CD14-positive monocyte (primary cell): ENCODE measurements at regions not wholly inside any gene's neighbourhood (a gene's known extent, or its start where the extent isn't known, plus 50 kb on each side); places are given as distances from the start of the nearest gene placed in this dataset.

ENCODE experiments used
- DNase-seq, 3 donors: peaks; one replicate each; pipeline ENCODE4 v3.0.0-alpha.2; 2011 to 2022
- H2AFZ ChIP-seq: 2 replicates; pipeline ENCODE4 v1.6.0; 2012; ENCODE audit warnings: mild to moderate bottlenecking, low read depth, low read length, inconsistent platforms; ENCODE audit not compliant: insufficient read depth, poor library complexity, severe bottlenecking
- H3K27ac ChIP-seq, 2 donors: 1 replicate in 1 of 2; 2 replicates in 1 of 2; pipeline ENCODE4 v1.5.1; 2012 to 2013; ENCODE audit warnings: low read length in 2 of 2, control low read depth in 1 of 2, inconsistent platforms in 1 of 2, low read depth in 1 of 2, mild to moderate bottlenecking in 1 of 2
- H3K27me3 ChIP-seq, 2 donors: one replicate each; pipeline versions ENCODE4 v1.6.0 to v1.6.1; 2011 to 2013; ENCODE audit warnings: low read length in 2 of 2; ENCODE audit not compliant: control insufficient read depth in 2 of 2, insufficient read depth in 2 of 2
- H3K36me3 ChIP-seq, 2 donors: replicated peaks in 1 of 2; 1 replicate in 1 of 2; 2 replicates in 1 of 2; pipeline versions ENCODE4 v1.5.1 to v1.6.1; 2012 to 2013; ENCODE audit warnings: low read length in 2 of 2, control low read depth in 1 of 2, inconsistent platforms in 1 of 2, mild to moderate bottlenecking in 1 of 2; ENCODE audit not compliant: insufficient read depth in 2 of 2, control insufficient read depth in 1 of 2
- H3K4me1 ChIP-seq, 2 donors: 1 replicate in 1 of 2; 2 replicates in 1 of 2; pipeline versions ENCODE4 v1.5.1 to v1.6.1; 2012 to 2013; ENCODE audit warnings: low read length in 2 of 2, control low read depth in 1 of 2, inconsistent platforms in 1 of 2, mild to moderate bottlenecking in 1 of 2, moderate library complexity in 1 of 2; ENCODE audit not compliant: insufficient read depth in 2 of 2, control insufficient read depth in 1 of 2
- H3K4me2 ChIP-seq: replicated peaks from 2 replicates; pipeline ENCODE3; 2012; ENCODE audit warnings: low read length, moderate library complexity, mild to moderate bottlenecking; ENCODE audit not compliant: poor library complexity, severe bottlenecking; ENCODE audit errors: extremely low read depth
- H3K4me3 ChIP-seq, 3 experiments: fragments of 200-600 bp in 1 of 3; sonication (generic) in 1 of 3; replicated peaks in 1 of 3; 1 replicate in 2 of 3; 2 replicates in 1 of 3; pipeline ENCODE4 v1.5.1; 2011 to 2013; ENCODE audit warnings: low read length in 3 of 3, mild to moderate bottlenecking in 3 of 3, control low read depth in 2 of 3, low read depth in 2 of 3, inconsistent platforms in 1 of 3, moderate library complexity in 1 of 3
- H3K79me2 ChIP-seq: 2 replicates; pipeline ENCODE4 v1.6.0; 2012; ENCODE audit warnings: mild to moderate bottlenecking, control low read depth, inconsistent platforms, low read length, moderate library complexity; ENCODE audit not compliant: insufficient read depth
- H3K9ac ChIP-seq: 2 replicates; pipeline ENCODE4 v1.6.0; 2017; ENCODE audit warnings: low read length, mild to moderate bottlenecking; ENCODE audit not compliant: insufficient read depth, poor library complexity, severe bottlenecking
- H3K9me3 ChIP-seq, 2 donors: replicated peaks in 1 of 2; 1 replicate in 1 of 2; 2 replicates in 1 of 2; pipeline versions ENCODE4 v1.5.1 to v1.6.1; 2012 to 2013; ENCODE audit warnings: low read length in 2 of 2, control low read depth in 1 of 2; ENCODE audit not compliant: control insufficient read depth in 1 of 2, insufficient read depth in 1 of 2
- H4K20me1 ChIP-seq: 2 replicates; pipeline ENCODE4 v1.6.0; 2012; ENCODE audit warnings: mild to moderate bottlenecking, low read length, control low read depth, moderate library complexity; ENCODE audit not compliant: insufficient read depth
- H3K27ac Mint-ChIP-seq, 7 donors: one replicate each; pipeline ENCODE4 v1.8.0; 2020; ENCODE audit warnings: mild to moderate bottlenecking in 7 of 7, mixed read lengths in 7 of 7, moderate library complexity in 6 of 7, inconsistent platforms in 2 of 7
- H3K27me3 Mint-ChIP-seq, 3 donors: one replicate each; pipeline ENCODE4 v1.8.0; 2021 to 2022; ENCODE audit warnings: low read depth in 3 of 3, mild to moderate bottlenecking in 3 of 3, mixed read lengths in 3 of 3, moderate library complexity in 3 of 3, inconsistent platforms in 1 of 3
- H3K36me3 Mint-ChIP-seq, 2 donors: one replicate each; pipeline ENCODE4 v1.8.0; 2020; ENCODE audit warnings: mixed read lengths in 2 of 2, inconsistent platforms in 1 of 2, mild to moderate bottlenecking in 1 of 2
- H3K4me1 Mint-ChIP-seq: one replicate; pipeline ENCODE4 v1.8.0; 2020; ENCODE audit warnings: mild to moderate bottlenecking, mixed read lengths
- H3K4me3 Mint-ChIP-seq, 2 donors: one replicate each; pipeline ENCODE4 v1.8.0; 2020; ENCODE audit warnings: mild to moderate bottlenecking in 2 of 2, mixed read lengths in 2 of 2, moderate library complexity in 1 of 2
- H3K9me3 Mint-ChIP-seq, 7 donors: one replicate each; pipeline ENCODE4 v1.8.0; 2020 to 2022; ENCODE audit warnings: mixed read lengths in 7 of 7, mild to moderate bottlenecking in 6 of 7, moderate library complexity in 6 of 7, inconsistent platforms in 2 of 7
- CTCF ChIP-seq: fragments of 200-600 bp; IDR thresholded peaks from one replicate; pipeline ENCODE4 v1.8.0; 2022; ENCODE audit warnings: antibody characterized with exemption, mild to moderate bottlenecking
- WGBS: methylation state at CpG from one replicate; pipeline ENCODE4 v1.1.5; 2013; ENCODE audit warnings: missing lambda C conversion rate; ENCODE audit not compliant: insufficient coverage; 5-methylcytosine and 5-hydroxymethylcytosine counted together
- intact Hi-C, 2 donors: fragments of 100-400 bp; cut with micrococcal nuclease; formaldehyde crosslinking; loops; one replicate each; pipeline versions ENCODE4 v1.15.0 to v1.15.1; 2023

- H3K36me3 ChIP-seq, result no peaks in the 10 kb centered on the region
- H3K27me3 Mint-ChIP-seq, result peaks cover 0 to 1% (median 0%) of the 10 kb centered on the region in 3 donors
- H3K79me2 ChIP-seq, result no peaks in the 10 kb centered on the region
- H4K20me1 ChIP-seq, result no peaks in the 10 kb centered on the region
- no peaks in the 10 kb centered on the region for H3K27me3 ChIP-seq
- no peaks in the 10 kb centered on the region for H3K9me3 Mint-ChIP-seq
- intact Hi-C loops, result no loop called here
- H3K36me3 Mint-ChIP-seq, result no peaks in the 10 kb centered on the region
- H3K27ac Mint-ChIP-seq, result no peak overlapping the region
- no peak overlapping the region for H3K27ac ChIP-seq
- WGBS, result 98% methylated on average over 4 of the region's 5 CpGs
- no peak overlapping the region for H3K4me2 ChIP-seq
- H3K4me3 Mint-ChIP-seq, result no peak overlapping the region
- no peak for DNase-seq
- H2AFZ ChIP-seq, result no peak overlapping the region
- H3K4me3 ChIP-seq, result no peak overlapping the region
- no peak for TF ChIP-seq CTCF
- peaks cover 9 to 20% of the 10 kb centered on the region in 2 donors for H3K4me1 ChIP-seq
- H3K9ac ChIP-seq, result no peak overlapping the region
- H3K9me3 ChIP-seq, result no peaks in the 10 kb centered on the region
- H3K4me1 Mint-ChIP-seq, result peaks cover 10% of the 10 kb centered on the region
Observed at GRCh38 chr5:160485364-160485969, 63.8 kb downstream of the PTTG1 start.

DNA sequence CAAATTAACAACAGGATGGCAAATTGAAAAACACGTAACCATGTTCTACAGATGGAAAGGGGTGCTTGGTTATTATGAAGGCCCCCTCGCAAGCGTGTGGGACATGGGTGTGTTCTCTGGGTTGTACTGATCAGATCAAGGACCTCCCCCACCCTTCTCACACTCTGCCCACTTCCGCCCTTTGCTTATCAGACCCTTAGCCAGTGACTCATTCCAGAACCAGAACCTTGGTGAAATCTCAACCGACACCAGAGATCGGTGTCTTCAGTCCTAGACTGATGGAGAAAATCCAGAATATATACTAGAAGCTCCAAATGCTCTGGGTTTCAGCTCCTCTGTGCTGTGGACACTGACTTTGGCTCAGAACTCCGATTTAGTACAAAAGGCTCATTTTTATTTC is 64.9 kb downstream of the PTTG1 start:
- intact Hi-C loops, result no loop called here
- H3K9ac ChIP-seq, result no peak overlapping the region
- no peak overlapping the region for H2AFZ ChIP-seq
- H3K27me3 ChIP-seq, result no peaks in the 10 kb centered on the region
- H3K4me2 ChIP-seq, result no peak overlapping the region
- no peak overlapping the region for H3K27ac Mint-ChIP-seq
- H3K9me3 Mint-ChIP-seq, result no peaks in the 10 kb centered on the region
- peaks cover 4% of the 10 kb centered on the region for H3K4me1 Mint-ChIP-seq
- no peaks in the 10 kb centered on the region for H3K36me3 Mint-ChIP-seq
- H3K4me3 Mint-ChIP-seq, result no peak overlapping the region
- no peak overlapping the region for H3K27ac ChIP-seq
- WGBS, result 76% methylated on average over 2 of the region's 7 CpGs
- no peak for TF ChIP-seq CTCF
- no peak overlapping the region for H3K4me3 ChIP-seq
- no peaks in the 10 kb centered on the region for H3K9me3 ChIP-seq
- no peaks in the 10 kb centered on the region for H3K79me2 ChIP-seq
- H4K20me1 ChIP-seq, result no peaks in the 10 kb centered on the region
- peaks cover 0 to 1% (median 0%) of the 10 kb centered on the region in 3 donors for H3K27me3 Mint-ChIP-seq
- H3K36me3 ChIP-seq, result no peaks in the 10 kb centered on the region
- peaks cover 6 to 9% of the 10 kb centered on the region in 2 donors for H3K4me1 ChIP-seq
- no peak for DNase-seq
